Sigmoid colon (tissue), 4 donors: ENCODE measurements at regions not wholly inside any gene's neighbourhood (a gene's known extent, or its start where the extent isn't known, plus 50 kb on each side); places are given as distances from the start of the nearest gene placed in this dataset.

Source experiments
- CTCF ChIP-seq, 4 experiments: fragments of 450-650 bp in 3 of 4; fragments of 200-600 bp in 1 of 4; IDR thresholded peaks; one replicate each; pipeline ENCODE4 v1.5.1; 2016 to 2019; ENCODE audit warnings: antibody characterized with exemption in 4 of 4, mild to moderate bottlenecking in 3 of 4, moderate library complexity in 2 of 4
- POLR2AphosphoS5 ChIP-seq, 4 donors: sonication (generic); formaldehyde crosslinking; IDR thresholded peaks; one replicate each; pipeline ENCODE4 v1.6.1; 2017; ENCODE audit warnings: antibody characterized with exemption in 4 of 4

GRCh38 chr11:86153439-86153838 lies 84.6 kb upstream of the PICALM start:
- no peak for TF ChIP-seq CTCF (IDR thresholded peaks at IDR 0.05)
- no peak for TF ChIP-seq POLR2AphosphoS5 (IDR thresholded peaks at IDR 0.05)
